ENCODE measurements at regions not wholly inside any gene's neighbourhood (a gene's known extent, or its start where the extent isn't known, plus 50 kb on each side); places are given as distances from the start of the nearest gene placed in this dataset.
"Not testable (repeated sequence)": the region's sequence is repeated elsewhere in the genome, so short reads cannot be mapped to it uniquely, and the experiment has no call there.

- TF ChIP-seq POLR2AphosphoS5, CTCF (IDR thresholded peaks at IDR 0.05): not testable (repeated sequence)
Observed at GRCh38 chr2:167563885-167564619, 675.8 kb downstream of the XIRP2 start.
